Uterus (tissue), 3 donors: ENCODE measurements at regions not wholly inside any gene's neighbourhood (a gene's known extent, or its start where the extent isn't known, plus 50 kb on each side); places are given as distances from the start of the nearest gene placed in this dataset.
"Not testable (repeated sequence)": the region's sequence is repeated elsewhere in the genome, so short reads cannot be mapped to it uniquely, and the experiment has no call there.

Experiments
- DNase-seq, 2 donors: peaks; one replicate each; pipeline ENCODE4 v3.0.0-alpha.2; 2019 to 2020
- H3K27ac ChIP-seq, 2 donors: fragments of 200-600 bp; sonication (generic); 1 replicate in 1 of 2; 2 replicates in 1 of 2; pipeline ENCODE4 v1.5.1; 2016 to 2018
- H3K27me3 ChIP-seq, 2 donors: fragments of 200-600 bp; sonication (generic); one replicate each; pipeline ENCODE4 v1.5.1; 2018 to 2019; ENCODE audit warnings: control low read depth in 1 of 2
- H3K36me3 ChIP-seq, 2 donors: fragments of 200-600 bp; sonication (generic); one replicate each; pipeline ENCODE4 v1.5.1; 2019; ENCODE audit warnings: control low read depth in 1 of 2
- H3K4me1 ChIP-seq, 2 donors: fragments of 200-600 bp; sonication (generic); one replicate each; pipeline ENCODE4 v1.5.1; 2018 to 2019; ENCODE audit warnings: control low read depth in 1 of 2
- H3K4me3 ChIP-seq, 2 donors: fragments of 200-600 bp; sonication (generic); 1 replicate in 1 of 2; 2 replicates in 1 of 2; pipeline ENCODE4 v1.5.1; 2018 to 2019; ENCODE audit warnings: mild to moderate bottlenecking in 1 of 2
- H3K9me3 ChIP-seq, 2 donors: fragments of 200-600 bp; sonication (generic); one replicate each; pipeline ENCODE4 v1.5.1; 2019; ENCODE audit warnings: control low read depth in 1 of 2
- CTCF ChIP-seq, 4 experiments: fragments of 200-600 bp in 2 of 4; fragments of 450-650 bp in 2 of 4; sonication (generic) in 2 of 4; IDR thresholded peaks; one replicate each; pipeline ENCODE4 v1.5.1; 2016 to 2019; ENCODE audit warnings: antibody characterized with exemption in 4 of 4, mild to moderate bottlenecking in 2 of 4, moderate library complexity in 1 of 4
- POLR2A ChIP-seq, 2 donors: fragments of 450-650 bp; IDR thresholded peaks; one replicate each; pipeline ENCODE4 v1.6.1; 2016; ENCODE audit warnings: antibody characterized with exemption in 2 of 2, mild to moderate bottlenecking in 1 of 2, moderate library complexity in 1 of 2
- intact Hi-C: fragments of 100-400 bp; cut with DNase I; formaldehyde crosslinking; loops from one replicate; pipeline ENCODE4 v1.15.1; 2023; ENCODE audit warnings: low total_unique reads
- donor health status: DM: yes; HTN: yes; CAD: no.

- H3K27me3 ChIP-seq: no peaks in the 10 kb centered on the region
- H3K36me3 ChIP-seq: no peaks in the 10 kb centered on the region
- no peak overlapping the region for H3K27ac ChIP-seq
- no peaks in the 10 kb centered on the region for H3K4me1 ChIP-seq
- intact Hi-C loops: no loop called here
- H3K9me3 ChIP-seq: no peaks in the 10 kb centered on the region
- no peak for TF ChIP-seq POLR2A (IDR thresholded peaks at IDR 0.05)
- TF ChIP-seq CTCF (IDR thresholded peaks at IDR 0.05): no peak
- DNase-seq: no peak
- no peak overlapping the region for H3K4me3 ChIP-seq
Measured at GRCh38 chr18:47380153-47380552, 128.7 kb upstream of the SKOR2 start.

GRCh38 chr18:47373465-47373864, 122.0 kb upstream of the SKOR2 start:
- intact Hi-C loops: no loop called here
- no peak for DNase-seq
- H3K9me3 ChIP-seq: no peaks in the 10 kb centered on the region
- H3K4me1 ChIP-seq: no peaks in the 10 kb centered on the region
- no peak for TF ChIP-seq CTCF (IDR thresholded peaks at IDR 0.05)
- TF ChIP-seq POLR2A (IDR thresholded peaks at IDR 0.05): no peak
- H3K36me3 ChIP-seq: no peaks in the 10 kb centered on the region
- no peak overlapping the region for H3K4me3 ChIP-seq
- no peaks in the 10 kb centered on the region for H3K27me3 ChIP-seq
- H3K27ac ChIP-seq: no peak overlapping the region

- intact Hi-C loops: no loop called here
- no peaks in the 10 kb centered on the region for H3K4me1 ChIP-seq
- H3K4me3 ChIP-seq: no peak overlapping the region
- H3K27me3 ChIP-seq: no peaks in the 10 kb centered on the region
- H3K36me3 ChIP-seq: no peaks in the 10 kb centered on the region
- no peak for DNase-seq
- TF ChIP-seq CTCF (IDR thresholded peaks at IDR 0.05) (no peak), POLR2A (IDR thresholded peaks at IDR 0.05) (no peak)
- H3K27ac ChIP-seq: no peak overlapping the region
- no peaks in the 10 kb centered on the region for H3K9me3 ChIP-seq
Measured at GRCh38 chr18:47370052-47370451, 118.6 kb upstream of the SKOR2 start.

GRCh38 chr18:47354061-47354460, 102.6 kb upstream of the SKOR2 start:
- H3K27me3 ChIP-seq: not testable (repeated sequence)

GRCh38 chr18:47346016-47346415, 94.6 kb upstream of the SKOR2 start:
- H3K36me3 ChIP-seq: no peaks in the 10 kb centered on the region
- no peaks in the 10 kb centered on the region for H3K4me1 ChIP-seq
- no peak for DNase-seq
- H3K4me3 ChIP-seq: no peak overlapping the region
- no peaks in the 10 kb centered on the region for H3K27me3 ChIP-seq
- H3K9me3 ChIP-seq: no peaks in the 10 kb centered on the region
- no peak for TF ChIP-seq CTCF (IDR thresholded peaks at IDR 0.05)
- TF ChIP-seq POLR2A (IDR thresholded peaks at IDR 0.05): no peak
- intact Hi-C loops: no loop called here
- H3K27ac ChIP-seq: no peak overlapping the region

More at GRCh38 chr18:47354061-47354460, 102.6 kb upstream of the SKOR2 start:
- DNase-seq, H3K4me3 ChIP-seq, H3K27ac ChIP-seq, H3K4me1 ChIP-seq, intact Hi-C loops, H3K36me3 ChIP-seq, H3K9me3 ChIP-seq: not testable (repeated sequence)

- Histone ChIP-seq H3K4me1 (no peaks in the 10 kb centered on the region), H3K27ac (no peak overlapping the region), H3K9me3 (no peaks in the 10 kb centered on the region), H3K36me3 (no peaks in the 10 kb centered on the region), H3K4me3 (no peak overlapping the region), H3K27me3 (no peaks in the 10 kb centered on the region)
- TF ChIP-seq POLR2A (IDR thresholded peaks at IDR 0.05) (no peak), CTCF (IDR thresholded peaks at IDR 0.05) (no peak)
- intact Hi-C loops: no loop called here
- DNase-seq: no peak
Measured at GRCh38 chr18:47345291-47345690, 93.8 kb upstream of the SKOR2 start.
